Right lung (tissue), 2 donors: ENCODE measurements at regions not wholly inside any gene's neighbourhood (a gene's known extent, or its start where the extent isn't known, plus 50 kb on each side); places are given as distances from the start of the nearest gene placed in this dataset.

Source experiments
- DNase-seq, 2 donors: peaks; one replicate each; pipeline ENCODE4 v3.0.0-alpha.2; 2013

DNA sequence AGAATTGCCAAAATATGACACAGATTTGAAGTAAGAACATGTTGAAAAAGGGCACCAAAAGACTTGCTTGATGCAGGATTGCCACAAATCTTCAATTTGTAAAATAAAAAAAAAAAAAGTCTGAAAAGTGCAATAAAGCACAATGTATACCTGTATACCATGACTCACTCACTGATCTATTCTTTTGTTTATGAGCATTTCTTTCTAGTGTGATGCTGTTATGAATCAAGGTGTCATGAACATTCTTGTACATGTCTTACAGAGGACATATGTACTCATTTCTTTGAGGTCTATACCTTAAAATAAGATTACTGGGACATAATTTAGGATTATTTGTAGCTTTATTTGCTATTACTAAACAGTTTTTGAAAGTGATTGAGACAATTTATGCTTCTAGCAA lies 464.9 kb upstream of the RBMS3 start:
- no peak for DNase-seq

DNA sequence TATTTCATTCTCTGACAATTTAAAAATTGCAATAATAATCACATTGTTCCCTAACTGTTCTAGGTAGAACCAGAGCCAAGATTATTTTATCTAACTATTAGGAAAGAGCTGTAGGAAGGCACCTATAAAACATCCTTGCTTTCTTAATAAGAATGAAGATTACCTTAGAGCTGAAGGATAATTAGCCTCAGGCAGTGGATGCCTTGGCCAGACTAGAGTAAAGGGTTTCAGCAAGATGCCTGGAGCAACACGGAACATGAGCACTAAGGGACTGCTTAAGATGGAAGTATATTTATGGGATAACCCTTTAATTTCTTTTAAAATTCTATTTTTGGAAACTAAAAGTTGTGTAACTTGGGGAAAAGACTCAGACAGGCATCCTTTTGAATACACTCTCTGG lies 456.6 kb upstream of the RBMS3 start:
- no peak for DNase-seq

DNA sequence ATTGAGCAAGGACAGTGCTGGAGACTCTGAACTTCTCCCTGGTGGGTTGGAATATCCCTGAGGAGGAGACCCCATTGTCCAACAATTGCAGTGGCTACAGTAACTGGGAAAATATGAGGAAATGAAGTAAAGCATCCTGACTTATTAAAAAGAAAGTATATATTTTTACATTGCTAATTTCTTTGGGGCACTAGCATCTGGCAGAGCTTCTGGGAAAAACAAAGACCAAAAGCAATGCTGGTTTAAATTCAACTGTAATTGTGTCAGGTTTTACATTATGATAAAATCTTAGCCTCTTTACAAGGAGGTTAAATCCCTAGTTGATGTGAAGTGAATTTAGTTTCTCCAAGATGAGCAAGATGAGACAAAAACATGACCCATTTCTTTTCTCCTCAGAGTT lies 454.0 kb upstream of the RBMS3 start:
- DNase-seq: no peak

DNA sequence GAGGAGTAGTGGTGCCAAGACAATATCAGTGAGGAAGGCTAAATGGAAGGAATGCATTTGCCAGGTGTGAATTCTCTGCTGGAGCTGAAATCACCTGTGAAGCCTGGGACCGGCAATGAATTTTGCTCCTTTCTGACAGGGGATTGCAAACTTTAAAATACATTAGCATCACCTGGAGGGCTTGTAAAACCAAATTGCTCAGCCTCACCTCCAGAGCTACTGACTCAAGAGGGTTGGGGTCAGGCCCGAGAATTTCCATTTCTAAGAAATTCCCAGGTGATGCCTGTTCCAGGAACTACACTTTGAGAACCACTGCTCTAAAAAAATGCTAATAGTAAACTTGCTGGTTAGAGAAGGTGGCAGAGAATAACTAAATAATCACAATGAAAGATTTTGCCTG lies 445.6 kb upstream of the RBMS3 start:
- no peak for DNase-seq

DNA sequence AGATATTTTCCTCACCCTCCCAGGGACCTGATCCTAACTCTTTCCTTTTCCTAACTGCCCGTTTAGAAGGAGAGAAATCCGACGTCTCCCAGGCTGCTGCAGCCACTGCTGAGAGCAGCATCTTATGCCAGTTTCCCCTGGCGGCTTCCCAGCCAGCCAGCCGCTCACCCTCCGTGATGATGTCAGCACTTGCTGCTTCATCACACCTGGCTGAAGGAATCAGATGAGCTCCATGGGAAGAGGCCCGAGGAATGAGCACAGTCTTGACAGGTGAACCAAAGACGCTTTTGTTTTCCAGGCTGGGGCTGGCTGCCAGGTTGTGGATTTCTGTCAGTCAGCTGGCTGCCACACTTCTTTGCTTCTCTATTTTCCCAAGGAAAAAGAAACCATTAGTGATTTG lies 445.1 kb upstream of the RBMS3 start:
- peak in 1 of 2 donors; percentile 6 for DNase-seq

DNA sequence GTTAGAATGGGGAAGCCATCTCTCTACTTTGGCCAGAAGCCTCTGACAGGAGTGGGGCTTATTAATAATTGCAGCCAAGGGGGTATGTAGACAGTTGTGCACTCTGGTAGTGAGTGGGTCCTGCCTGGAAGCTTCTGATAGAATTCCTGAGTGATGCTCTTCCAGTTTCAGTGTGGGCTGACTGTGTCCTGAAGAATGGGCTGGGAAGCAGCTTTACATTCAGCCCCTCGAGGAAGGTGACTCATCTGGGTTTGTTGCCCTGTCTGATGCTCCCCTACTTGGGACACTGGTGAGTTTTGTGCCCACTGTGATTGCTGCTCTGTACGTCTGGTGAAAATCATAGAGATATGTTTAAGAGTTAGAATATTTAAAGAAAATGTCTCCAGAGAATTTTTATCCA lies 444.7 kb upstream of the RBMS3 start:
- DNase-seq: no peak

DNA sequence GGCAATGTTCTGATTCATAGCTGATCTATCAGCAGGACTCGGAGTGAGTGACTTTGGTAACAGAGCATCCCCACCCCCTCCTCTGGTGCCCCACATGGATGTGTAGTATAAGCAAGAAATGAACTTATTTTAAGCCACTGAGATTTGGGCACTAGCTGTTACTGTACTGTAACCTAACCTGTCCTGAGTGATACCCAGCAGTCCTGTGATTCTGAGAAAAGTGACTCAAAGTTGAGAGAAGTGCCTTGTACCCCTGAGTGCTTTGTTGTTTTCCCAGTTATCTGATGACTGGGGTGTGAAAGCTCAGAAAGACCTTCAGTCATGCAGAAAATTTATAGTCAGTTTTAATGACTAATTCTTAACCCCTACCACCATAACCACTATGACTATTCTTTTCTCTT lies 439.9 kb upstream of the RBMS3 start:
- DNase-seq: no peak

DNA sequence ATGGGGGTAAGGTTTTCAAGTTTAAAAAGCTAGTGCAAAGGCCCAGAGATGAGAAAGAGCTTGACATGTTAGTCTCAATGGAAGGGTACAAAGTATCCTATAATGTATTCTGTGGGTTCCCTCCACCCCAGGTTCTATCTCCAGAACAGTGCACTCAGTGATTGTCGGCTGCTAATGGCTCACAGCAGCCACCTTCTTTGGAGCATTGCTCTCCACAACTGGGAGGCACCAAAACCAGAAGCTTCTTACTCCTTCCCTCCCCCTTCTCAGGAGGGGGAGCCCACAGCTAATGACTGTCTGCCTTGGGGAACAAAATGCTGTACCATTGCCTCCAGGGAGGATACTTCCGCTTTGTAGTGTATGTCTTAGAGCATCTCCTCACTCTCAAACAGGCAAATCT lies 439.4 kb upstream of the RBMS3 start:
- DNase-seq: no peak

DNA sequence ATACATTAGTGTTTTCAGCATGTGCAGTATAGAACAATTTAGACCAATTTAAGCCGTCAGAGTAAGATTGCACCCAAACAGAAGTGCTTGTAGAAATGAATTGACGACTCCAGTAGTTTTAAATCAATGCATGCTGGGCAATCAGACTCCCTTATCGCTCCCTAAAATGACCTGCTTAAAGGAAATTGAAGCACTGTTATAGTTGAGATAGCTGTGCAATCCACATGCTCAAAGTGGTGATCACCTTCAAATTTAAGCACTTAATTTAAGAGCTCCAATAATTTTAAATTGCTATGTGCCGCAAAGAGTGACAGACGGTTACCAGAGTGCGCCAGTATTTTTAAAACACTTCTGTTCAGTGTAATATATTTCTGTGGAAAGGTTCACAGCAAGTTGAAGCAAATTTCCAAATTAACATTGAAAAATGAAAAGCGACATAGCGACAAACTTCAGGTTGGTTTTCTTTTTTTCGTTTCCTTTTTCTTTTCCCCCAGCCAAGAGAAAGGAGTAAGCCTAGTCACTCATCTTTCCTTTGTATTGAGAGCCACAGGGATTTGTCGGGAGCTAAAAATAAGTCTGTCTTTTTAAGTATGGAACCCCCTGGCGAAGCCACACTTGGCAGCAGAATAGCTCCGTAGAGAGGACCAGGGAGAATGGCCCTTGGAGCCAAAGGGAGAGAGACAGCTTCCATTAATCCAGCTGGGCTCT lies 436.4 kb upstream of the RBMS3 start:
- DNase-seq: no peak

DNA sequence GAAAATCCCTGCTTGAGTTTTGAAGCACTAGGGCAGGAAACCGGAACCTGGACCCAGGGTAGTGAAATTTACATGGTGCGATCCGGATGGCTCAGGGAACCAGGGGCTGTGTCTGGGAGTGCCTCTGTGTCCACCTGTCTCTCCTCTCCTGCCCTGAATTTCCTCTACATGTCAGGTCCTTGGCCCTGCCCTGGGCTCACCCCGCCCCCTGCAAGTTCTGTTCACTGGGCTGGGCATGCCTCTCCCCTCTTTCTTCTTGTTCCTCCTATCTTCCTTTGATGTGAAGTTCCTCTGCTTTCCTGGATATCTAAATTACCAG lies 435.9 kb upstream of the RBMS3 start:
- no peak for DNase-seq

DNA sequence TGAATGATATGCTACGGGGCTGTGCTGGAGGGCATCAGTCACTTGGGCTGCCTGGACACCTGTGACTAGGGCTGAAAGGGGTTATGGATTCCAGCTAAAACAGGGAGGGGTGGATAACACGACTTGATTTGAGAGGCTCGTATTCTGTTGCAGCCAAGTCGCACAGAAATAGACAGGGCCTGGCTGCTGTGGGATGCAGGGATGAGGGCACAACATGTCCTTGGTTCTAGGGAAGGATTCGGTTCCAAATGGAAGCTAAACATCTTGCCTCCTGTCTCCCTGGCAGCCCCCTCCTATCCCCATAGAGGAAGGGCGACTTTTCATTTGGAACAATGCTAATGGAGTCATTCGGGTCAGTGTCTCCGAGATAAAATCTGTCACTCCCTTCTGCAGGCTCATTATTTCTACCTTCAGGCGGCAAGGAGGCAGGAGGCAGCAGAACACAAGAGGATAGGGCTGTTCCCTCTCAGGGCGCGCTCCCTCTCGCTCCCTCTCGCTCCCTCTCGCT lies 433.8 kb upstream of the RBMS3 start:
- no peak for DNase-seq

DNA sequence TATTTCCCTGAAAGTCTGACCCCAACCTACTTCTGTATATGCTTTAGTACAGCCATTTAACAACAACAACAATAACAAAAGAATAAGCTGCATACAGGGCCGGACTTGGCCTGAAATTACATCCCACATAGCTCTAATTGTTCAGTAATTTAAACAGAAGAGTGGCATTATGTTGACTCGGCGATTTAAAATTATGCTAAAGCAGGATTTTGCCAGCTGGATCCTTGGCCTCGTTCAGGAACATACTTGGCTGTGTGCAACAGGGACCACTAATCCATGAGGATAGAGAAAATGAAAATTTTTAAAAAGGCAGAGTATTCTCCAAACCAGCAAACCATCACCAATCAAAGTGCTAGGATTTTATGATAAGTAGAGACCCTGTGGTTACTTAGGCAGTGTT lies 433.1 kb upstream of the RBMS3 start:
- peak in 1 of 2 donors; percentile 18 for DNase-seq

DNA sequence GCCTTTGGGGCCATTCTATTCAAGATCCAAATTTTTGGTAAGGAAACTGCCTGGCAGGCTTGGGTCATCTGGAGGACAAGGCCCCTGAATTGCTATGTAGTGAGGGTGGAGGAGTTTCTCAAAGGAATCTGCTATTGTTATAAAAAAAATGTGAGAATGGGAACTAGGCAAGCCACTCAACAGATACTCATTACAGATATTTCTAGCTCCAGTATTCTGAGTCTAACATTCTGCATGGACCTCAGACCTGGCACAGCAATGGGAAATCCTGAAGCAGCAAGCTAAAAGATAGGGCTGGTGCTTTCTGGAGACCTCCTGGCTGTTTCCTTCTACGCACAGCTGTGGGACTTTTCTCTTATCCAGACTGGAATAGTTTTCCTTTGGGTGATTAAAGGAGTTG lies 430.7 kb upstream of the RBMS3 start:
- DNase-seq: no peak

DNA sequence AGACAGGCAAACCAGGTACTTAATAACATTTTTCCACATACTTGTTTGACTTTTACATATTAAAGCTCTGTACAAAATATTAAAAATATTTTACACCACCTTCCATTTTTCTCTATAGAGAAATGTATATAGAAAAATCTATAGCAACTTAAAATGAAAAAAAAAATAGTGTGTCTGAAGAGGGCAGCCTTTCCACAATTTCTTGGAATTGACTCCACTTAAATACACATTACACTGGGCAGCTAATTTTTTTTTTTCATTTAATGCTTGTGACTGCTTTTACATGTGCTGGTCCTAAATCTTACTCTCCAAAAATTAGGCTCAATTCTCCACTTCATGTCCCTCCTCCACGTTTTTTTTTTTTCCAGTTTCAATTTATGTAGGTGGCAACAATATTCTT lies 427.0 kb upstream of the RBMS3 start:
- peak in 1 of 2 donors; percentile 12 for DNase-seq

DNA sequence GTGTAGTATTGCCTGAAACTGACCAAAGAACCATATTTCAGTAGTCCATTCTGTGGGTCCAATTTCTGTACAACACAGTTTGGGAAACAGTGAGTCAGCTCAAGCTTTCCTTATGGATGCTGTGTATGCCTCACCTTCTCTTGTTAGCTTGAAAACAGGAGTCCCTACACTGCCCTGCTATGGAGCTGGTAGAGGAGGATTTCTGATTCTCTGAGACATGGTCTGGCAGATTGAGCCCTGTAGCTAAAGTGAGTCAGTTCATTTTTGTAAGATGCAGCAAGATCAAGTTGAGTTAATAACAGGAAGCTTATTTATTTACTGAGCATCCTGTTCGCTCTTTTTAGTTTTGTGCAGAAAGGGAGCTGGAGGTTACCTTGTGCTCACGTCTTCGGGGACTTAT lies 424.1 kb upstream of the RBMS3 start:
- no peak for DNase-seq

DNA sequence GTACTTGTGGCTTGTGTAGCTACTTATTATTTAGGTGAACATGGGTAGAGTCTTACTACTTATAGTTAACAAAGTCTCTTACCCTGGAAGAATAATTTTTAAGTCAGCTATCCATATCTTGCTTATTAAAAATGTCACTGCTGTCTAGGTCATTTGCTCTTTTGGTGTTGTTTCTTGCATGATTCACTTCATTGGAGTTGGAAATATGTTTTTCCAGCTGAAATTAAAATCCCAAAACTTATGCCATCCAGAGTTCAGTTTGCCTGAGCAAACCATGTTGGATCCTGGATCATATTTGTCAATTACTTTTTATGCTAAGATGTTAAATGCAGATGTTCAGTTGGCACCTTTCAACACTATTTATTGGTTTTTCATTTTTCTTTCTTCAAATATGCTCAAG lies 421.0 kb upstream of the RBMS3 start:
- no peak for DNase-seq

DNA sequence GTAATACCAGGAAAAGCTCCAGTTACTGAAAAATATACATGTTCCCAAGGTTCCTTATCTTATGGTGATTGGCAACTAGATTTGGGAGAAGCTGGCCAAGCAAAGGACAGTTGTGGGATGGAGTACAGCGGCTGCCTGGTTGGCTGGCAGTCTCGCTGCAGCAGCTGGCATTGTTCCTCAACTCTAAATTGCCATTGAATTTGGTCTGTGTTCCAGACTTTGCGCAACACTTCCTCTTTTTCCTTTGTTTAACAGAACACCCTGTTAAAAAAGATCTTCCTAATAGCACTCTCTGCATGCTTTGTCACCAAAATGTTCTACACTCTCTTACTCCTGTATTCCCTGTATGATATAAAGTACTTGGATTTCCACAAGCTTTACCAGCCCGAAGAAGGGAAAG lies 420.6 kb upstream of the RBMS3 start:
- DNase-seq: peak; percentile 14 to 32

DNA sequence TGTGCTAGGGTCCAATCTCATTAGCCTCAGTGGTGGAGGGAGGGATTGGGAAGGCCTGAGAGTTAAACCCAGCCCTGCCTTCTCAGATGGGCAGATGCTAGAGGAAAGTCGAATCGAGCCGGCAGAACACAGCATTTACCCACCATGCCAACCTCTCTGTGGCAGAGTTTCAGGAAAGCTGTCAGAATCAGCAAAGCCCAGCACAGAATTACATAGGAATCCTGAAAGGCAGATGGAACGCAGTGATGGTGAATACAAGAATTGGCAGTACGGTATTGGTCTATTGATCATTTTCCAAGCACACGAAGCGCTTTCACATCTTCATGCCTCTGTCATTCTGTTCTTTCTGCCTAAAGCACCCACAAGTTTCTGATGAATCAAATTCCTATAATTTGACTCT lies 417.7 kb upstream of the RBMS3 start:
- DNase-seq: no peak

DNA sequence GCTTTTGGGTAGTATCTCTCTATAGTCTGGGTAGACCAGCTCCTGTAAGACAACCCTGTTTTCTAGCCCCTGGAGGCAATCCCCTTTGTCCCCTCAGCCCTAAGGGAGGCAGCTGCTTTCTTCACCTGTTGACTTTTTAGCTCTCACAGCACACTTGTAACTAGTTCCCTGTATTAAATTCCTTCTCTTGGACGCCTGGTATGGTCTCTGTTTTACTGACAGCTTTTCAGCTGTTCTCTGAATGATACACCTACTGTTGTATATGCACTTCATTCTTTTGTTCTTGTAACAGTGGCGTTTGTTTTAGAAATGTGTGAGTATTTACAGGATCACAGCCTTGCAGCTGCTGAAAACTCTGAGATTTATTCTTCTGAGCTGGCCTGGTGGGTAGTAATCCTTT lies 413.0 kb upstream of the RBMS3 start:
- DNase-seq: no peak

DNA sequence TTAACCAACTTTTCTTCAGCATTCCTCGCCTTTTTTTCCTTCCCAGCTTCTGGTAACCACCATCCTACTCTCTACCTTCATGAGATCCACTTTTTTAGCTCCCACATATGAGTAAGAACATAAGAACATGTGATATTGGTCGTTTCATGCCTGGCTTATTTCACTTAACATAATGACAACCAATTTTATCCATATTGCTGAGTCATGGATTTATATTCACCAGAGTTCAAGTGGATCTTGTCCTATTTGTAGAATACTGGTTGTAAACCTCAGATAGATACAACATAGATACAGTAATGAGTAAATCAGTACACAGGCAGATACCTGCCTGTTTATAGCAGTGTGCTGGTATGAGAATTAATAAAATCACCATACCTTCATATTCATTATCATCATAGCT lies 412.0 kb upstream of the RBMS3 start:
- no peak for DNase-seq

DNA sequence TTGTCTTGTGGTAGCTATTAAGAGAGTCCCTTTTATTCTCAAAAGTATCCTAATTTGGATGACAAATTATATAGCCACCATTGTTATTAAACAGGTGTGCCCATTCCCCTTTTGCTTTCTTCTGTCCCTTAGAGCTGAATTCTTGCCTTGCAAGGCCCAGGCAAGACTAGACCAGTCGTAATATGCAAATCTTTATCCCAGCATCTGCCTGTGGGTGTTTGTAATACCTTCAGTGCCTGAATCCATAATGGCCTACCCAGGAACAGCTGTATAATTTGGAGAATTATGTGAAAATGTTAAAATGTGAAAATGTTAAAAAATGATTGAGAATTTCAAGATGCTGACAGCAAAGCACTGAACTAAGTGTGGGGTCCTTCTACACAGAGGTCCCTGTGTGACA lies 403.0 kb upstream of the RBMS3 start:
- DNase-seq: no peak

DNA sequence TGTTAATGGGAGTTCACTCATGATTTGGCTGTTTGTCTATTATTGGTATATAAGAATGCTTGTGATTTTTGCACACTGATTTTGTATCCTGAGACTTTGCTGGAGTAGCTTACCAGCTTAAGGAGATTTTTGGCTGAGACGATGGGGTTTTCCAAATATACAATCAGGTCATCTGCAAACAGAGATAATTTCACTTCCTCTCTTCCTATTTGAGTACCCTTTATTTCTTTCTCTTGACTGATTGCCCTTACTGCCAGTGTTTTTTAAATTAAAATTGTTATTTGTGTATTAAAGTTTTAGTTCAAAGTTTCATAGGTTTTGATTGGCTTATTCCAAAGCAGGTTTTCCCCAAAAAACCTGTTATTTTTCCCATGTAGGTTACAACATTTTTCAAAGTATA lies 390.5 kb upstream of the RBMS3 start:
- no peak for DNase-seq

DNA sequence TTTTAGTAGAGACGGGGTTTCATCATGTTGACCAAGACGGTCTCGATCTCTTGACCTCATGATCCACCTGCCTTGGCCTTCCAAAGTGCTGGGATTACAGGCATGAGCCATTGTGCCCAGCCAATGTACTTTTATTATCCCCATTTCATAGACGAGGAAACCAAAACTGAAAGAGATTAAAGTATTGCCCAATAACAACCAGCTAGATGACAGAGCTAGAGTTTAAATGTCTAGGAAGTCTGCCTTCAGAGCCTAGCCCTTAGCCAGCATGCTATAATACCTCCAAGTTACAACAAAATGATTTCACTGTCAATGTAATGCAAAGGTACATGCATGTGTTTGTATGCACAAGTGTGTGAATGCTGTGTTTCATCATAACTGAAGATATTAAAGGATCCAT lies 389.4 kb upstream of the RBMS3 start:
- no peak for DNase-seq

DNA sequence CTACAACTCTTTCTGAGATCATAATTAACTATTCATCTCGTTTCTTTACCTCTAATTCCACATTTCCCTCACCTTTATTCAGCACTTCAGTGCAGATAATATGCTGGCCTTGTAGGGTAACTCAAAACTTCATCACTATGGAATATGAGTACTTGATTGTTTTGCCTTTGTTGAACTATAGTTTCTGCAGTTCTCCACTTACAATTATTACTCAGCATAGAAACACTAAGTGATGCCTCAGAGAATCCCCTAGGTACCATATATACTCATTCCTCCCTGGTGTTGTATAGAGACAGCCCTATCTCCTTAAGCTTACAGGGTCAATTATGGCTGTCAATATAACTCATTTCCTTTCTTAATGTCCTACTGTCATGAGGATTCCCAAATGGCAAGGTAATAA lies 380.6 kb upstream of the RBMS3 start:
- no peak for DNase-seq

DNA sequence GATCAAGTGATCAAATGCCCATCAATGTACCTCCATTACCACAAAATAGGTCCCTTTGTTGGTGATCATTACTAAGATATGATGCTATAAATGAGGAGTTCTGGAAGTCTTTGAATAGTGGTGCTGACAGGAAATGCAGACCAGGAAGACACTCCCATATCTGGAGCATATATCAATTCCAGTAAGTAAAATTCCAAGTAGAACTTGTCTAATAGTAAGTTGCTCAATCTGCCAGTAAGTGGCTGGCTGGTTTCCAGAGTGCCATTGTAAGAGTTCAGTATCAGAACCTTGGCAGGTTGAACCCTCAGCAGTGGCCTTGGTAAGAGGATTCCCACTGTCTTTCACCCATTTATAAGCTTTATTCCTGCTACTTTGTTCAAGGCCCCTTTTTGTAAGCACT lies 379.9 kb upstream of the RBMS3 start:
- DNase-seq: no peak
